HL-60 (cell line): ENCODE measurements at regions not wholly inside any gene's neighbourhood (a gene's known extent, or its start where the extent isn't known, plus 50 kb on each side); places are given as distances from the start of the nearest gene placed in this dataset.

Experiments
- GABPA ChIP-seq: IDR thresholded peaks from 2 replicates; pipeline ENCODE4 v1.6.1; 2012; ENCODE audit warnings: low read depth
- POLR2AphosphoS5 ChIP-seq: IDR thresholded peaks from 2 replicates; pipeline ENCODE4 v1.6.1; 2012; ENCODE audit warnings: low read depth
- TF ChIP-seq, protein P1 (sequence below): IDR thresholded peaks from one replicate; pipeline ENCODE4 v1.5.1; 2011; ENCODE audit warnings: low read length, control low read depth, inconsistent platforms; ENCODE audit not compliant: insufficient read depth

DNA sequence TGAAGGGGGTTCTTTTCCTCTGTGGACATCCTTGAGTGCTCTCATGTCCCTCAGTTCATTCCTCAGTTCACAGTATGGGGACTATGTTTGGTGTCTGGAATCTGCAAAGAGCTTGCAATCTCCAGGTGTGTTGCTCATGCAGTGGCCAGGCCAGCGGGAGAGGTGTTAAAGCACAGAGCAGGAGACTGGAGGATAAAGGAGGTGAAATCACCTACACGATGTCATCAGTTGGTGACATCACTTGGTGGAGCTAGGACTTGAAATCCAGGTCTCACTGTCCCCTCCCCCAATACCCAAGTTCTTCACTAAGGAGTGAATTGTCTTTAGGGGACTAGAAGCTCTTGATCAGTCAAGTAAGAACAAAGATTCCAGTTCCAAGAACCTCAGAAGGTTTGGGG, 197.3 kb upstream of the ZNF618 start:
- TF ChIP-seq, protein P1, sequence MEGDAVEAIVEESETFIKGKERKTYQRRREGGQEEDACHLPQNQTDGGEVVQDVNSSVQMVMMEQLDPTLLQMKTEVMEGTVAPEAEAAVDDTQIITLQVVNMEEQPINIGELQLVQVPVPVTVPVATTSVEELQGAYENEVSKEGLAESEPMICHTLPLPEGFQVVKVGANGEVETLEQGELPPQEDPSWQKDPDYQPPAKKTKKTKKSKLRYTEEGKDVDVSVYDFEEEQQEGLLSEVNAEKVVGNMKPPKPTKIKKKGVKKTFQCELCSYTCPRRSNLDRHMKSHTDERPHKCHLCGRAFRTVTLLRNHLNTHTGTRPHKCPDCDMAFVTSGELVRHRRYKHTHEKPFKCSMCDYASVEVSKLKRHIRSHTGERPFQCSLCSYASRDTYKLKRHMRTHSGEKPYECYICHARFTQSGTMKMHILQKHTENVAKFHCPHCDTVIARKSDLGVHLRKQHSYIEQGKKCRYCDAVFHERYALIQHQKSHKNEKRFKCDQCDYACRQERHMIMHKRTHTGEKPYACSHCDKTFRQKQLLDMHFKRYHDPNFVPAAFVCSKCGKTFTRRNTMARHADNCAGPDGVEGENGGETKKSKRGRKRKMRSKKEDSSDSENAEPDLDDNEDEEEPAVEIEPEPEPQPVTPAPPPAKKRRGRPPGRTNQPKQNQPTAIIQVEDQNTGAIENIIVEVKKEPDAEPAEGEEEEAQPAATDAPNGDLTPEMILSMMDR, result no peak
- TF ChIP-seq POLR2AphosphoS5 (no peak), GABPA (no peak)
